ENCODE measurements at regions not wholly inside any gene's neighbourhood (a gene's known extent, or its start where the extent isn't known, plus 50 kb on each side); places are given as distances from the start of the nearest gene placed in this dataset.
"Not testable (repeated sequence)": the region's sequence is repeated elsewhere in the genome, so short reads cannot be mapped to it uniquely, and the experiment has no call there.

GRCh38 chr12:102298022-102298421 lies 100.4 kb upstream of the PMCH start:
- DNase-seq (ENCODE audit: low read depth in 2 of 2): peak; percentile 1 to 13

DNA sequence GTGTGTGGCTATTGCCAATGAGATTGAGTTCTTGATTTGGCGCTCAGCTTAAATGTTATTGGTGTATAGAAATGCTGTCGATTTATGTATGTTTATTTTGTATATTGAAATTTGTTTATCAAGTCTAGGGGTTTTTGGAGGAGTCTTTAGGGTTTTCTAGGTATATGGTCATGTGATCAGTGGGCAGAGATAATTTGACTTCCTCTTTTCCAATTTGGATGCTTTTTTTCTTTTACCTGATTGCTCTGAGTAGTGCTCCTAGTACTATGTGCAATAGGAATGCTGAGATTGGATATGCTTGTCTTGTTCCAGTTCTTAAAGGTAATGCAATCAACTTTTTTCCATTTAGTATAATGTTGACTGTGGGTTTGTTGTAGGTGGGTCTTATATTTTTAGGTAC lies 99.8 kb upstream of the PMCH start:
- DNase-seq (ENCODE audit: low read depth in 2 of 2): no peak

GRCh38 chr12:102294568-102294967 lies 96.9 kb upstream of the PMCH start:
- DNase-seq (ENCODE audit: low read depth in 2 of 2): no peak

DNA sequence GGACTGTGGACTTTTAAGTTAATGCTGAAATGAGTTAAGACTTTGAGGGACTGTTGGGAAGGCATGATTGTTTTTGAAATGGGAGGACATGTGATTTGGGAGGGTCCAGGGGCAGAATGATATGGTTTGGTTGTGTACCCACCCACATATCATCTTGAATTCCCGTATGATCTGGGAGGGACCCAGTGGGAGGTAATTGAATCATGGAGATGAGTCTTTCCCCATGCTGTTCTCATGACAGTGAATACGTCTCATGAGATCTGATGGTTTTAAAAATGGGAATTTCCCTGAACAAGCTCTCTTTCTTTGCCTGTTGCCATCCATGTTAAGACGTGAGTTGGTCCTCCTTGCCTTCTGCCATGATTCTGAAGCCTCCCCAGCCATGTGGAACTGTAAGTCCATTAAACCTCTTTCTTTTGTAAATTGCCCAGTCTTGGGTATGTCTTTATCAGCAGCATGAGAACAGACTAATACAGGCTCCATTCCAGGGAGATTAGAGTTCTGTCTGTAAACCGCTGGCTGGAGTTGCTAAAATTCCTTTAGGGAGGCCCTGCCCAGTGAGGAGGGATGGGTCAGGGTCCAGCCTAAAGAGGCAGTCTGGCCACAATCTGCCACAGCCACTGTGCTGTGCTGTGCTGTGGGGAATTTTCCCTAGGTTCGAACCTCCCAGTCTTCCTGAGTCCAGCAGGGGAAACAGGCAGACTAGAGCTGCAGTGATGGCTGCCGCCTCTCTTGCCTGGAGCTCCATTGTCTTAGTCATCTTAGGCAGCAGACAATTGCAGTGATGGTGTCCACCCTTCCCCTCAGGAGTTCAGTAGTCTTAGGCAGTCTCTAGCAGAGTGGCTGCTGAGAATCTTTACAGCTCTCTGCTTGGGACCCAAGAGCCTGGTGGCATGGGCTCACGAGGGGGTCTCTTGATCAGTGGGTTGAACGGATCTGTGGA lies 94.1 kb upstream of the PMCH start:
- not testable (repeated sequence) for DNase-seq (ENCODE audit: low read depth in 2 of 2)

- not testable (repeated sequence) for DNase-seq (ENCODE audit: low read depth in 2 of 2)
Observed at GRCh38 chr12:102289702-102290101, 92.1 kb upstream of the PMCH start.

- no peak for DNase-seq (ENCODE audit: low read depth in 2 of 2)
Observed at GRCh38 chr12:102281231-102281630, 83.6 kb upstream of the PMCH start.

DNA sequence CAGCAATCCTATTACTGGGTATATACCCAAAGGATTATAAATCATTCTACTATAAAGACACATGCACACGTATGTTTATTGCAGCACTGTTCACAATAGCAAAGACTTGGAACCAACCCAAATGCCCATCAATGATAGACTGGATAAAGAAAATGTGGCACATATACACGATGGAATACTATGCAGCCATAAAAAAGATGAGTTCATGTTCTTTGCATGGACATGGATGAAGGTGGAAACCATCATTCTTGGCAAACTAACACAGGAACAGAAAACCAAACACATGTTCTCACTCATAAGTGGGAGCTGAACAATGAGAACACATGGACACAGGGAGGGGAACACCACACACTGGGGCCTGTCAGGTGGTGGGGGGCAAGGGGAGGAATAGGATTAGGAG lies 58.1 kb upstream of the PMCH start:
- not testable (repeated sequence) for DNase-seq (ENCODE audit: low read depth in 2 of 2)

GRCh38 chr12:102251005-102251404 lies 53.4 kb upstream of the PMCH start:
- not testable (repeated sequence) for DNase-seq (ENCODE audit: low read depth in 2 of 2)

GRCh38 chr12:102249079-102249841 lies 51.6 kb upstream of the PMCH start:
- no peak for DNase-seq (ENCODE audit: low read depth in 2 of 2)

All from fibroblast of skin of left biceps (primary cell).